T47D (cell line): ENCODE measurements at regions not wholly inside any gene's neighbourhood (a gene's known extent, or its start where the extent isn't known, plus 50 kb on each side); places are given as distances from the start of the nearest gene placed in this dataset.
A peak's percentile ranks its signal among the peaks of the same experiment; 100 is the strongest.

ENCODE experiments used
- DNase-seq, 2 experiments: peaks; one replicate each; pipeline versions ENCODE4 v3.0.0 to v3.0.0-alpha.2; 2011 to 2012; ENCODE audit warnings: low read depth in 1 of 2, low spot score in 1 of 2
- JUND ChIP-seq: IDR thresholded peaks from 2 replicates; pipeline ENCODE4 v1.6.1; 2012; ENCODE audit warnings: low read depth
- in situ Hi-C: cut with HindIII; loops from 2 replicates; pipeline ENCODE4 v1.10.0; 2016; ENCODE audit warnings: low sequenced_read_pairs, low pct_unique_long_range_greater_than_20kb

DNA sequence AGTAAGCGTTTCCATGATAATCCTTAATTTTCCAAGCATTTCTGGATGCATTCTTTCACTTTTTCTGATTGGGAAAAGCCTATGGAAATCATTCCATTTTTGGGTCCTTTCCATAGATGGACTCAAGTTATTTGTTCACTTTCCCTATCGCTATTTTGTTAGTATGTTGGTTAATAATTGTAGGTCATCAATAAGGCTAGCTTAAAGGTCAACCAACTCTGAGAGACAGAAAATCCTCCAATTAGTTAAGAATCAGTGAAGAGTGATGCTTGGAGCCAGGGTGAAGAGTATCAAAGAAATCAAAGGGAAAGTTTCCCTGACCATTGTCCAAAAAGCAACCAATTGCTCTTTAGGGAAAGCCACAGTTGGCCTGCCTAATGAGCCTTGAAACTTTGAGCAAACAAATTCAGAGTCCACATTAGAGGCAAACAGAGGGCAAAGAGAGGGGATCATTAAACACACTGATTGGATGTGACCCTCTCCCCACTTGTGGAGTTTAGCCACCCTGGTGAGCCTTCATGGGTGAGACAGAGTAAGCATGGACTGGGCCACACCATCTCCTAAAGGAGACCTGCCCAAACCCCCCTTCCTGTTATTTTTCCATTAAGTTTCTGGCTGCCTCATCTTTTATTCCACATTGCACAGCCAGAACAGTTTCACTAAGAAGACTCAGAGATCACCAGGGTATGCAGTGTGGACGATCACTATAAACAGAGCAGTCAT lies 133.4 kb upstream of the DYNLRB2 start:
- DNase-seq = no peak
- TF ChIP-seq JUND = no peak
- in situ Hi-C loops = no loop called here

DNA sequence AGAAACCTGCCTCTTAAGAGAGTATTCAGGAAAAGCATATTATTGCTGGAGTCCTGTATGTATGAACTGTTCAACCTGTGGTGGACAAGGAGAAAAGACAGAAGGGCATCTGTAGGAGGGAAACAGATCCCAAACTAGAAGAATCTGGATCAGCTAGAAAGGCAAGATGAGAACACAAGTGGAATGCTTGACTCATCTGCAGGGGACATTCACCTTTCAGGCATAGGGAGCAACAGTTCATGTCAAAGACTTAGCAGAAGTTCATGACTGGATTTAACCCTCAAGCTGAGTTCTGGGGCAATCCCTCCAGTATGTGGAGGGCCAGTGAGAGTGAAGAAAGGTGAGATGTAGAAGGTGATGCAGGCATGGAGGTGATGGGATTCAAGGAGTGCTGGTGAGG lies 135.9 kb upstream of the DYNLRB2 start:
- in situ Hi-C loops = no loop called here
- DNase-seq = no peak
- no peak for TF ChIP-seq JUND

DNA sequence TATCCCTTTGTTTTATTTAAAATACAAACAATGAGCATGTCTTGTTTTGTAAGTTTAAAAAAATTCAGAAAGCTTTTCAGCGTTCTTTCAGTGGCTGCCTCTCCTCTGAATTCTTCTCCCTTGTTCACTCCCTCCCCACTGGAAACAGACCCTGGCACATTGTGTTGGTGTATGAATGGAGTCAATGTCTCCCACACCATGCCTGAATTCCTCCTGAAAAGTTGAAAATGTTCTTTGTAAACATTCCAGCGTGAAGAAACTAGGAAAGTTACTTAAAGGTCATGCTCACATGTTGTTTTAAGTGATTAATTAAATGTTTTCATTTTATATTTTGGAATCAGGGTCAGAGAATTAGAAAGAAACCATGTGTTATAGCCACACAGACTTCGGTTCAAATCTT lies 136.9 kb upstream of the DYNLRB2 start:
- no peak for TF ChIP-seq JUND
- in situ Hi-C loops = no loop called here
- DNase-seq = no peak

DNA sequence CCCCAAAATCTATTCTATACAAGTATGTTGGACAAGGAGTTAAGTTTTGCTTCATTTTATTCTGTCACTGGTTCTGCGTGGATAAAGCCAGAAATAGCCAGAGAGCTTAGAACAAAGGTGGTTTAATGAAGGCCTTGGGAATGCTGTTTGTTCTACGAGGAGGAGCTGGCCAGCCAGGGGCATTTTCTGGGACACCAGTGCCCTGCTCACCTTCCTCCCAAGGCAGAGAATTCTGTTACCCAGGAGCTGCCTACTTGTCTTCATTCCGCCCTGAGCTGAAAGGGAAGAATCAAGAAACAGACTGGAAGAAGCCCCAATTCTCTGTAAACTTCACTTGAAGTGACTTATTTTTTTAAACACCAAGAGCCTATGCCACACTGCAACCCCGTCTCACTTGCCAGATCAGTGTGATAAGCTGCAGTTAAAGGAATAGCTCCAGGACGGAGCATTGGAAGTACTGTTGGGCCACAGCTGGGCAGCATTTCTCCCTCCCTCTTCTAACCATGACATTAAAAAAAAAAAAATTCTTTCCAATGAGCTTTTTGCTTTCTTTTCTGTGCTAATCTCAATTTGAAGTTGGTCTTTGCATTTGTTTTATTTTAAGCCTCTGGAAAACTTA lies 149.8 kb upstream of the DYNLRB2 start:
- no peak for TF ChIP-seq JUND
- peak in 1 of 2 experiments; percentile 4 for DNase-seq
- in situ Hi-C loops = no loop called here

DNA sequence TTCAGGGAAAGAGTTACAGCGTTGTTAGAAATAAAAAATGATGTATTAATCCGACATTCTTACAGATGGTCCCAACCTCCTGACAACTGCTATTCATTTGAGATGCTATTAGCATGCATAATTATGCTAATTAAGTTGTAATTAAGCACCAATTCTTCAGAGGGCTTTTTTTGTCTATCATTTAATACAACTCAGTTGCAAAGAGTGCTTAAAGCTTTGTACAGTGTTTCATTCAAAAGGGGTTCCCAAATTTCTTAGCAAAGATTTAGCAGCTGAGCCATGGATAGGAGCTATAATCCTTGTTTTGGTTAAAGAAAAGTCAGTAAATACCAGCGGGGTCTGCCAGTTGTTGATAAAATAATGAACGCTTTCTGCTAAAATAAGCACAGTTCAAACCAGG lies 150.7 kb upstream of the DYNLRB2 start:
- TF ChIP-seq JUND = no peak
- in situ Hi-C loops = no loop called here
- no peak for DNase-seq

DNA sequence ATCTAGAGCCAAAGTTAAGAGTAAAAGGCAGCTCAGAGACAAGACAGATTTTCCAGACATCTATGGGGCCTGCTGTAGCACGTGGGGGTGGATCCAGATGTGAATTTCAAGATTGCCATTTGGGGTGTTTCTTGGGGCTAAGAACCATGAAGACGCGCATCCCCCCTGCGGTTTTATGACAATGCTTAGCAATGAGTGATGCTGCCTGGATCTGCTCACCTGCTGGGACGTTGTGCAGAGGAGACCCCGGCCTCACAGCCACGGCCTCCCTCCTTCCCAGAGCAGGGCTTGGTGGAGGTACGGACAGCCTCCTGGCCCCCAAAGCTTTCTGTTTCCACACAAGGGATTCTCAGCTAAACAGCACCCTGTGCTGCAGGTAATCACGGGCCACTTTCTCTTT lies 151.5 kb upstream of the DYNLRB2 start:
- TF ChIP-seq JUND = no peak
- in situ Hi-C loops = no loop called here
- no peak for DNase-seq

DNA sequence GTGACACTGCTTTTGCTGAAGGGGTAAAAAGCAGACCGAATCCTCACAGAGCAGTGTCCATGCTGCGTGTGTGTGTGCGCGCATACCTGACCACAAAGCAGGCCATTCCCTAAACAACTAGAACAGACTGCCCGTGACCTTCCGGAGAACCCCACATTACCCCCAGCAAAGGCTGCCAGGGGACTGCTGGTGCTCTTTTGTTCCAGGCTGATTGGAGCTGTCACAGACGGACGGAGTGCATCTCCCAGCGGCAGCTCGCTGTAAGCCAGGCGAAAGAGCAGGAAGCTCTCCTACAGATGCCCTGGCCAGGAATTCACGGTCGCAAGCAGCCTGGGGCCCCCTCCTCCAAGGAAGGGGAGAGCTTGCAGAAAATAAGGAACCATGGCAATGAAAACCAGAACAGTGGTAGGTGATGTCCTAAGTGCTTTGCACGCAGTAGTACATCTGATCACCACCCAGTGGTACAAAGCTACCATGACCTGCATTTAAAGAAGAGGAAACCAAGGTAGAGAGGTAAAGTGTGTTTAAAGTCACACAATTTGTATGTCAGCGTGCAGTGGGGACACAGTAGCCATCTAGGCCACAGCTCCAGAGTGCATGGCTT lies 153.4 kb upstream of the DYNLRB2 start:
- TF ChIP-seq JUND = no peak
- DNase-seq = no peak
- in situ Hi-C loops = no loop called here

DNA sequence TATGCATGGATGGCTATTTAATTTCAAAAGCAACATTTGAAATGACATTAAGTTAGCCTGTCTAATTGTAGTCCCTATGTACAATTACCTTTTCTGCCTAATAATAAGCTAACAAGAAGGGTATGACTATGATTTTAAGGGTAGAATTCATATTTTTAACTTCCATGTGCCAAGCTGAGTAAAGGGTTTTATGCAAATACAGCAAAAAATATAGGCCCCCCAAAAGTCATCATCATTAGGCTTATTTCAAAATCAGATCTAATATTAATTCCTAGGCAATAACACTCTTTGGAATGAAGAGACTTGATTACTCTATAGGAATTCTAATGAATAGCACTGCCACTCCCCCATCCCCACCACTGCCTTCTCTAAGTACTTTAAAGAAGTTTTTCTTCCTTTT lies 155.9 kb upstream of the DYNLRB2 start:
- in situ Hi-C loops = no loop called here
- no peak for TF ChIP-seq JUND
- no peak for DNase-seq

DNA sequence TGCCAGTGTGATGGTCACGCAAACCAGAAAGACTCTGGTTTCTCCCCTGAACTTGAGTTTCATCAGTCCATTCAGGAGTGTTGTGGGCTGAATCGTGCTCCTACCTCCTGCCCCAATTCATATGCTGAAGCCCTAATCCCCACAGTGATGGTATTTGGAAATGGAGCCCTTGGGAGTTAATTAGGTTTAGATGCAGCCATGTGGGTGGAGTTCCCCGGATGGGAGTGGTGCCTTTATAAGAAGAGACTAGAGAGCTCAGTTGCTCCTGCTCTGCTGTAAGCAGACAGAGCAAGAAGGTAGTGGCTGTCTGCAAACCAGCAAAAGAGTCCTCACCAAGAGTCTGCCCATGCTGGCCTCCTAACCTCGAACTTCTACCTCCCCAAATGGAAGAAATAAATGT lies 160.3 kb upstream of the DYNLRB2 start:
- TF ChIP-seq JUND = no peak
- in situ Hi-C loops = no loop called here
- no peak for DNase-seq

DNA sequence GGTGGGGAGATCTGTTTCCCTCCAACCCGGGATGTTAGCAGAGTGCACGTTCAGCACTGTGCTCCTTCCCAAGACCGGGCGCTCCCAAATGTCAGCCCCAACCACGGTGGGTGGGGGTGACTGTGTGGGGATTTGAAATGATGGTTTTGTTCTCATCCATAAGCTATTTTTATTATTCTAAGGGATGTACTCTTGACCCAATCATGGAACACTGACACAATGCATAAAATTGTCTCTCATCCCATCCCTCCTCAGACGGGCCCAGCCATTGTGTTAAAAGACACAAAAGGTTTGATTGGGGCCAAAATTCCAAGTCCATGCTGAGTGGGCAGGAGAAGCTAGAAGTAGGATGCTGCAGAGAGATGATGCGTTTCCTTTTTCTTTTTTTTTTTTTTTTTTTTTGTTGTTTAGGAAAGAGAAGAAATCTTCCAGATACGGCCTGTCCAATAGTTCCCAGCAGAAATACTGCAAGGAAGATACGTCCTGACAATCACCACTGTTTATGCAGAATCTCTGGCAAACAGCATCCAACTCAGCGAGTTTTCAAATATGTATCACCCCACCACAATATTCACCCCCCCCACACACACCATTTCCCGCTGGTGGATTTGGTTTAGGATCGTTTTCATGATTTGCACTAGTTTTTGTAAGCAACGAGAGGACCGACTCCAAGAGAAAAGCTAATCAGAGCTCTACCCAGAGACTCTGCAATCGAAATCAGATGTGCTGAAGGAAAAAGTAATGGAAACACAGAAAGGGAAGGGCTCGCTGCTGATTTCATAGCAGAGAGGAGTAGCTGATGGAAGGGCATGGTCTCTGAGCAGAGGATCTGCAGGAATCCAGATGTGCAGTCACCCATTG lies 163.5 kb upstream of the DYNLRB2 start:
- in situ Hi-C loops = no loop called here
- no peak for TF ChIP-seq JUND
- DNase-seq = no peak

DNA sequence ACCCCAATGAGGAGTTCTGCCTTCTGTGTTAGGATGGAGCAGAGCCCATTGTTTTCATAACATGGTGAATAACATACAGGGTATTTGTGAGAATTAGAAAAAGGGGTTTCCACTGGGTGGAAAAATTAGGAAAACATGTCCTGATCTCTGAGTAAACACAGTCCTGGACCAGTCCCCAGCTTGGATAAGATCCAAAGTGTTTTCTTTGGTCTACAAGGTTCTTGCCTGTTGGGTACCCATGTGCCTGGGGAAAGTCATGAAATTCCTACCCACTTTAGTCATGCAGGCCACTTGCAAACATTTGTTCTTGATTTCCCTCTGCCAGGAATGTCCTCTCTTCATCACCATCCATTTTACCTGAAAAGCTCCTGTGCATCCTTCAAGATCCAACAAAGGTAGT lies 164.8 kb upstream of the DYNLRB2 start:
- DNase-seq = no peak
- in situ Hi-C loops = no loop called here
- no peak for TF ChIP-seq JUND

DNA sequence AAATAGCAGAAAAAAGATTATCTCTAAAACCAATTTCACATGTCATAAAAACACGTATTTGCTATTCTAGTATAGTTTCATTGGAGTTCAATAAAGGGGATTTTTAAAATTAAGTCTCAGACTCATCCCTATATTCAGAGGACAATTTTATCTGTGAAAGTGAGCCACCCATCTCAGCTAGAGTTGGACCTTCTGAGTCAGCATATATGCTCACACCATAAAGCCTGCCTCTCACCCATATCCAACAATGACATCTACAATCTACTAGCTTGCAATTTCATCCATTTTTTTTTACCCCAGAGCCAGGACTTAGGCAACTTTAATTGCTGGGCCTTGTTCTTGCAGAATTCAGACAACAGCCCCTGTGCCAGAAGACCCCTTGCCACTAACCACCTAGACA lies 165.3 kb upstream of the DYNLRB2 start:
- in situ Hi-C loops = no loop called here
- no peak for TF ChIP-seq JUND
- no peak for DNase-seq

DNA sequence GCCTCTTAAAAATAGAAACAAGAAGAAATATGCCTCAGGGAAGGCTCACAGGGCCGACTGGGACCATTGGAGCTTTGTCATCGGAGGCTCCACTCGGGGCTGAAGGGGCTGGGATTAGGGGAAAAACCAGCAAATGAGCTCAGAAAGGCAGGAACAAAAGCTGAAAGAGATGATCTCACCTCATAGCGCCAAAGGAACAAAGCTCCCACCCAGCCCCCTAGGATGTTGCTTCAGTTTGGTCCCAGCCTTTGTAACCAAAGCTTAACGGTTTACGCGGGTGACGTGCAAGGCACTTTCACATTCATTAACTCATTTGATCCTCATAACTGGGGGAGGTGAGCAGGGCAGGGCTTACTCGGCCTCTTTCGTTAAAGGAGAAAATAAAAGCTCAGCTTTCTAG lies 168.5 kb upstream of the DYNLRB2 start:
- no peak for DNase-seq
- TF ChIP-seq JUND = no peak
- in situ Hi-C loops = no loop called here
